ENCODE measurements at regions not wholly inside any gene's neighbourhood (a gene's known extent, or its start where the extent isn't known, plus 50 kb on each side); places are given as distances from the start of the nearest gene placed in this dataset.

- no peak for ATAC-seq
- no peaks in the 10 kb centered on the region for H3K9me3 Mint-ChIP-seq
- no peaks in the 10 kb centered on the region for H3K36me3 Mint-ChIP-seq
- ChIA-PET POLR2A (no interaction called here), CTCF (interaction anchor here (0.6 to 2.0 kb wide), 3 partner anchors 53 to 118 kb away, joined by 3 to 5 read pairs (median 3); no protein-coding TSS in a partner anchor)
- H3K27ac Mint-ChIP-seq: no peak overlapping the region
- H3K4me1 Mint-ChIP-seq: peaks cover 14% of the 10 kb centered on the region
- no peak for TF ChIP-seq CBFB (CRISPR knock-in tag; IDR thresholded peaks at IDR 0.05; ENCODE audit: low read depth)
- no peak for TF ChIP-seq CTCF (IDR thresholded peaks at IDR 0.05)
- TF ChIP-seq ZNF281 (CRISPR knock-in tag; IDR thresholded peaks at IDR 0.05): no peak
- no peak for TF ChIP-seq ZNF263 (CRISPR knock-in tag; IDR thresholded peaks at IDR 0.05; ENCODE audit: low read depth)
- TF ChIP-seq CREB1 (CRISPR knock-in tag; IDR thresholded peaks at IDR 0.05): no peak
- TF ChIP-seq NFE2L1 (CRISPR knock-in tag; IDR thresholded peaks at IDR 0.05): no peak
- TF ChIP-seq ZNF423 (CRISPR knock-in tag; IDR thresholded peaks at IDR 0.05): no peak
- no peak for TF ChIP-seq IRF2 (CRISPR knock-in tag; IDR thresholded peaks at IDR 0.05; ENCODE audit: borderline replicate concordance, low read depth)
- TF ChIP-seq TP53 (CRISPR knock-in tag; IDR thresholded peaks at IDR 0.05): no peak
- TF ChIP-seq ZNF317 (CRISPR knock-in tag; IDR thresholded peaks at IDR 0.05; ENCODE audit: borderline replicate concordance, low read depth): no peak
- TF ChIP-seq TEAD4 (CRISPR knock-in tag; IDR thresholded peaks at IDR 0.05): no peak
- no peak for TF ChIP-seq E2F4 (CRISPR knock-in tag; IDR thresholded peaks at IDR 0.05; ENCODE audit: borderline replicate concordance, low read depth)
- H3K27me3 Mint-ChIP-seq (ENCODE audit: low read depth): no peaks in the 10 kb centered on the region
- no peak overlapping the region for H3K4me3 Mint-ChIP-seq
- no peak for DNase-seq (ENCODE audit: low spot score)
These were observed 172.3 kb downstream of the ICOS start for GRCh38 chr2:204108781-204109295.

GRCh38 chr2:204109681-204110080, 173.1 kb downstream of the ICOS start:
- CTCF ChIA-PET: interaction anchor here (2.0 kb wide), 1 partner anchor 68 kb away, joined by 5 read pairs; no protein-coding TSS in a partner anchor
- TF ChIP-seq ZNF281 (CRISPR knock-in tag; IDR thresholded peaks at IDR 0.05) (no peak), ZNF532 (CRISPR knock-in tag; IDR thresholded peaks at IDR 0.05; ENCODE audit: borderline replicate concordance) (no peak), E2F4 (CRISPR knock-in tag; IDR thresholded peaks at IDR 0.05; ENCODE audit: borderline replicate concordance, low read depth) (no peak), USF2 (CRISPR knock-in tag; IDR thresholded peaks at IDR 0.05) (no peak), ATF3 (CRISPR knock-in tag; conservative IDR thresholded peaks at IDR 0.05) (no peak), CTCF (IDR thresholded peaks at IDR 0.05) (no peak)

More at GRCh38 chr2:204109681-204110080, 173.1 kb downstream of the ICOS start:
- no peaks in the 10 kb centered on the region for H3K9me3 Mint-ChIP-seq
- DNase-seq (ENCODE audit: low spot score) (no peak), ATAC-seq (no peak)
- POLR2A ChIA-PET: no interaction called here
- H3K36me3 Mint-ChIP-seq: no peaks in the 10 kb centered on the region
- H3K4me3 Mint-ChIP-seq: no peak overlapping the region
- no peak overlapping the region for H3K27ac Mint-ChIP-seq
- H3K4me1 Mint-ChIP-seq: peaks cover 22% of the 10 kb centered on the region
- no peaks in the 10 kb centered on the region for H3K27me3 Mint-ChIP-seq (ENCODE audit: low read depth)
